ENCODE measurements at regions not wholly inside any gene's neighbourhood (a gene's known extent, or its start where the extent isn't known, plus 50 kb on each side); places are given as distances from the start of the nearest gene placed in this dataset.

GRCh38 chr1:69513601-69514000 lies 54.1 kb upstream of the LRRC7 start:
- no peaks in the 10 kb centered on the region for H3K27me3 Mint-ChIP-seq
- H3K9me3 Mint-ChIP-seq, result no peaks in the 10 kb centered on the region
- no peaks in the 10 kb centered on the region for H3K36me3 Mint-ChIP-seq
- H3K4me3 Mint-ChIP-seq, result no peak overlapping the region
- no peaks in the 10 kb centered on the region for H3K4me1 Mint-ChIP-seq
- no peak overlapping the region for H3K27ac Mint-ChIP-seq

All from activated naive CD4-positive, alpha-beta T cell treated with anti-CD3 and anti-CD28 coated beads, Interleukin-2, amount 50 U/mL, for 24 hours (primary cell).